ENCODE measurements at regions not wholly inside any gene's neighbourhood (a gene's known extent, or its start where the extent isn't known, plus 50 kb on each side); places are given as distances from the start of the nearest gene placed in this dataset.

DNA sequence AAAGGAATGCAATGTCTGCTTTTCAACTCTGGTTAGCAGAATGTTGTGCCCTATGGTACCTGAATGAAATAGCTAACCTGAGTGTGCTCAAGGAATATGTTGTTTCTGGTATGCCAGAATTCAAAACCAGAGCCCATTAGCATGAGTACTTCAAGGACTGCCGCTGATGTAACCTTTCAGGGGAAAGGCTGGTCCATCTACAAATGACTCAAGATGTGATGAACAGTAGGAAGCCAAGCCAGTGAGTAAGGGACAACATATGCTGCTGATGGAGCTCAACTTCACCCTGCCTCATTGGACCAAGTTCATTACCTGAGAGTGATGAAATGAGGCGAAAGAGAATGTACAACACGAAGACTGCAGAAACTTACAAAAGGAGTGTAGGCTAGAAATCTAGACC lies 95.7 kb upstream of the BMP2 start:
- Histone ChIP-seq H3K36me3 (ENCODE audit: control insufficient read depth in 4 of 4, insufficient read depth in 3 of 4, low read depth in 1 of 4, low read length in 3 of 4) (no peaks in the 10 kb centered on the region), H3K27ac (ENCODE audit: low read depth in 1 of 2, low read length in 2 of 2) (no peak overlapping the region), H3K9me3 (ENCODE audit: control insufficient read depth in 4 of 4, low read length in 3 of 4) (no peaks in the 10 kb centered on the region), H3K4me3 (ENCODE audit: low read depth in 1 of 3, low read length in 3 of 3) (no peak overlapping the region), H3K9ac (ENCODE audit: low read depth in 1 of 2, low read length in 2 of 2) (no peak overlapping the region), H3K4me1 (ENCODE audit: control insufficient read depth in 4 of 4, insufficient read depth in 4 of 4, low read length in 3 of 4) (no peaks in the 10 kb centered on the region), H3K27me3 (ENCODE audit: control insufficient read depth in 4 of 4, insufficient read depth in 4 of 4, low read length in 3 of 4) (no peaks in the 10 kb centered on the region)
- no peak for DNase-seq (ENCODE audit: low spot score)
- WGBS: 97% methylated on average over 3 of the region's 3 CpGs
- no peak for TF ChIP-seq SP1 (IDR thresholded peaks at IDR 0.05)
- no peak for TF ChIP-seq JUND (IDR thresholded peaks at IDR 0.05)
- TF ChIP-seq HNF4A (conservative IDR thresholded peaks at IDR 0.05): no peak
- TF ChIP-seq CTCF (IDR thresholded peaks at IDR 0.05; ENCODE audit: low read depth, low read length, missing input control): no peak
- TF ChIP-seq RXRA (IDR thresholded peaks at IDR 0.05): no peak
- TF ChIP-seq RAD21 (IDR thresholded peaks at IDR 0.05): no peak
- TF ChIP-seq YY1 (IDR thresholded peaks at IDR 0.05): no peak

- H3K9ac ChIP-seq (ENCODE audit: low read depth in 1 of 2, low read length in 2 of 2): no peak overlapping the region
- TF ChIP-seq CTCF (IDR thresholded peaks at IDR 0.05; ENCODE audit: low read depth, low read length, missing input control): no peak
- no peak for TF ChIP-seq YY1 (IDR thresholded peaks at IDR 0.05)
- TF ChIP-seq GABPA (IDR thresholded peaks at IDR 0.05 in 1 of 2, conservative IDR thresholded peaks at IDR 0.05 in 1 of 2): no peak
- TF ChIP-seq, protein P1, sequence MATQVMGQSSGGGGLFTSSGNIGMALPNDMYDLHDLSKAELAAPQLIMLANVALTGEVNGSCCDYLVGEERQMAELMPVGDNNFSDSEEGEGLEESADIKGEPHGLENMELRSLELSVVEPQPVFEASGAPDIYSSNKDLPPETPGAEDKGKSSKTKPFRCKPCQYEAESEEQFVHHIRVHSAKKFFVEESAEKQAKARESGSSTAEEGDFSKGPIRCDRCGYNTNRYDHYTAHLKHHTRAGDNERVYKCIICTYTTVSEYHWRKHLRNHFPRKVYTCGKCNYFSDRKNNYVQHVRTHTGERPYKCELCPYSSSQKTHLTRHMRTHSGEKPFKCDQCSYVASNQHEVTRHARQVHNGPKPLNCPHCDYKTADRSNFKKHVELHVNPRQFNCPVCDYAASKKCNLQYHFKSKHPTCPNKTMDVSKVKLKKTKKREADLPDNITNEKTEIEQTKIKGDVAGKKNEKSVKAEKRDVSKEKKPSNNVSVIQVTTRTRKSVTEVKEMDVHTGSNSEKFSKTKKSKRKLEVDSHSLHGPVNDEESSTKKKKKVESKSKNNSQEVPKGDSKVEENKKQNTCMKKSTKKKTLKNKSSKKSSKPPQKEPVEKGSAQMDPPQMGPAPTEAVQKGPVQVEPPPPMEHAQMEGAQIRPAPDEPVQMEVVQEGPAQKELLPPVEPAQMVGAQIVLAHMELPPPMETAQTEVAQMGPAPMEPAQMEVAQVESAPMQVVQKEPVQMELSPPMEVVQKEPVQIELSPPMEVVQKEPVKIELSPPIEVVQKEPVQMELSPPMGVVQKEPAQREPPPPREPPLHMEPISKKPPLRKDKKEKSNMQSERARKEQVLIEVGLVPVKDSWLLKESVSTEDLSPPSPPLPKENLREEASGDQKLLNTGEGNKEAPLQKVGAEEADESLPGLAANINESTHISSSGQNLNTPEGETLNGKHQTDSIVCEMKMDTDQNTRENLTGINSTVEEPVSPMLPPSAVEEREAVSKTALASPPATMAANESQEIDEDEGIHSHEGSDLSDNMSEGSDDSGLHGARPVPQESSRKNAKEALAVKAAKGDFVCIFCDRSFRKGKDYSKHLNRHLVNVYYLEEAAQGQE (IDR thresholded peaks at IDR 0.05): no peak
- no peak for TF ChIP-seq HNF4A (conservative IDR thresholded peaks at IDR 0.05)
- TF ChIP-seq, protein P2, sequence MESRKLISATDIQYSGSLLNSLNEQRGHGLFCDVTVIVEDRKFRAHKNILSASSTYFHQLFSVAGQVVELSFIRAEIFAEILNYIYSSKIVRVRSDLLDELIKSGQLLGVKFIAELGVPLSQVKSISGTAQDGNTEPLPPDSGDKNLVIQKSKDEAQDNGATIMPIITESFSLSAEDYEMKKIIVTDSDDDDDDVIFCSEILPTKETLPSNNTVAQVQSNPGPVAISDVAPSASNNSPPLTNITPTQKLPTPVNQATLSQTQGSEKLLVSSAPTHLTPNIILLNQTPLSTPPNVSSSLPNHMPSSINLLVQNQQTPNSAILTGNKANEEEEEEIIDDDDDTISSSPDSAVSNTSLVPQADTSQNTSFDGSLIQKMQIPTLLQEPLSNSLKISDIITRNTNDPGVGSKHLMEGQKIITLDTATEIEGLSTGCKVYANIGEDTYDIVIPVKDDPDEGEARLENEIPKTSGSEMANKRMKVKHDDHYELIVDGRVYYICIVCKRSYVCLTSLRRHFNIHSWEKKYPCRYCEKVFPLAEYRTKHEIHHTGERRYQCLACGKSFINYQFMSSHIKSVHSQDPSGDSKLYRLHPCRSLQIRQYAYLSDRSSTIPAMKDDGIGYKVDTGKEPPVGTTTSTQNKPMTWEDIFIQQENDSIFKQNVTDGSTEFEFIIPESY (IDR thresholded peaks at IDR 0.05): no peak
- TF ChIP-seq EGR1 (IDR thresholded peaks at IDR 0.05; ENCODE audit: low read depth in 2 of 2): no peak
- TF ChIP-seq HNF4G (IDR thresholded peaks at IDR 0.05): no peak
- TF ChIP-seq FOXA1 (IDR thresholded peaks at IDR 0.05): no peak
- H3K27ac ChIP-seq (ENCODE audit: low read depth in 1 of 2, low read length in 2 of 2): no peak overlapping the region
- no peak for DNase-seq (ENCODE audit: low spot score)
- H3K27me3 ChIP-seq (ENCODE audit: control insufficient read depth in 4 of 4, insufficient read depth in 4 of 4, low read length in 3 of 4): no peaks in the 10 kb centered on the region
- H3K36me3 ChIP-seq (ENCODE audit: control insufficient read depth in 4 of 4, insufficient read depth in 3 of 4, low read depth in 1 of 4, low read length in 3 of 4): no peaks in the 10 kb centered on the region
- H3K4me1 ChIP-seq (ENCODE audit: control insufficient read depth in 4 of 4, insufficient read depth in 4 of 4, low read length in 3 of 4): no peaks in the 10 kb centered on the region
- H3K9me3 ChIP-seq (ENCODE audit: control insufficient read depth in 4 of 4, low read length in 3 of 4): no peaks in the 10 kb centered on the region
- H3K4me3 ChIP-seq (ENCODE audit: low read depth in 1 of 3, low read length in 3 of 3): no peak overlapping the region
These were observed 98.9 kb upstream of the BMP2 start for GRCh38 chr20:6668546-6668945.
